Colonic mucosa (tissue), 4 donors: ENCODE measurements at regions not wholly inside any gene's neighbourhood (a gene's known extent, or its start where the extent isn't known, plus 50 kb on each side); places are given as distances from the start of the nearest gene placed in this dataset.

Experiments used
- DNase-seq: peaks from one replicate; pipeline ENCODE4 v3.0.0-alpha.2; 2020
- H3K27ac ChIP-seq: fragments of 200-600 bp; one replicate; pipeline ENCODE4 v1.8.0; 2021
- H3K27me3 ChIP-seq: fragments of 200-600 bp; one replicate; pipeline ENCODE4 v1.8.0; 2021
- H3K36me3 ChIP-seq: fragments of 200-600 bp; one replicate; pipeline ENCODE4 v1.8.0; 2021
- H3K4me1 ChIP-seq: fragments of 200-600 bp; one replicate; pipeline ENCODE4 v1.8.0; 2021; ENCODE audit warnings: mild to moderate bottlenecking
- H3K4me3 ChIP-seq: fragments of 200-600 bp; one replicate; pipeline ENCODE4 v1.8.0; 2021
- H3K9ac ChIP-seq, 2 donors: one replicate each; pipeline ENCODE4 v1.7.0; 2013; ENCODE audit warnings: control low read depth in 2 of 2, low read depth in 2 of 2, low read length in 2 of 2
- H3K9me3 ChIP-seq: fragments of 200-600 bp; one replicate; pipeline ENCODE4 v1.8.0; 2021
- CTCF ChIP-seq: fragments of 200-600 bp; IDR thresholded peaks from one replicate; pipeline ENCODE4 v1.8.0; 2022; ENCODE audit warnings: antibody characterized with exemption, mild to moderate bottlenecking
- intact Hi-C: fragments of 100-400 bp; cut with DNase I; formaldehyde crosslinking; loops from one replicate; pipeline ENCODE4 v1.14.1; 2022
- donor health status: healthy.
- donor health status: DM: no; HTN: no; CAD: no.
- donor health status: DM: no; HTN: no; CAD: no.

- no peak for TF ChIP-seq CTCF
- intact Hi-C loops = no loop called here
- H3K9me3 ChIP-seq = no peaks in the 10 kb centered on the region
- no peak overlapping the region for H3K9ac ChIP-seq
- H3K27me3 ChIP-seq = no peaks in the 10 kb centered on the region
- H3K36me3 ChIP-seq = no peaks in the 10 kb centered on the region
- no peaks in the 10 kb centered on the region for H3K4me1 ChIP-seq
- H3K4me3 ChIP-seq = no peak overlapping the region
- no peak overlapping the region for H3K27ac ChIP-seq
- DNase-seq = no peak
Measured at GRCh38 chr1:14320518-14320917, 278.0 kb upstream of the KAZN start.

GRCh38 chr1:14320986-14321385, 277.5 kb upstream of the KAZN start:
- H3K9ac ChIP-seq = no peak overlapping the region
- intact Hi-C loops = no loop called here
- H3K27ac ChIP-seq = no peak overlapping the region
- H3K36me3 ChIP-seq = no peaks in the 10 kb centered on the region
- no peak overlapping the region for H3K4me3 ChIP-seq
- no peaks in the 10 kb centered on the region for H3K4me1 ChIP-seq
- no peak for TF ChIP-seq CTCF
- no peaks in the 10 kb centered on the region for H3K9me3 ChIP-seq
- DNase-seq = no peak
- H3K27me3 ChIP-seq = no peaks in the 10 kb centered on the region

GRCh38 chr1:14321422-14321821, 277.1 kb upstream of the KAZN start:
- Histone ChIP-seq H3K9me3 (no peaks in the 10 kb centered on the region), H3K27me3 (no peaks in the 10 kb centered on the region), H3K4me1 (no peaks in the 10 kb centered on the region), H3K9ac (no peak overlapping the region), H3K27ac (no peak overlapping the region), H3K36me3 (no peaks in the 10 kb centered on the region), H3K4me3 (no peak overlapping the region)
- DNase-seq = no peak
- TF ChIP-seq CTCF = no peak
- intact Hi-C loops = no loop called here

GRCh38 chr1:14323568-14324247, 274.8 kb upstream of the KAZN start:
- Histone ChIP-seq H3K9me3 (no peaks in the 10 kb centered on the region), H3K9ac (no peak overlapping the region), H3K27ac (no peak overlapping the region), H3K27me3 (no peaks in the 10 kb centered on the region), H3K4me1 (no peaks in the 10 kb centered on the region), H3K36me3 (no peaks in the 10 kb centered on the region), H3K4me3 (no peak overlapping the region)
- intact Hi-C loops = no loop called here
- TF ChIP-seq CTCF = no peak
- no peak for DNase-seq

GRCh38 chr1:14324248-14324630, 274.2 kb upstream of the KAZN start:
- no peaks in the 10 kb centered on the region for H3K4me1 ChIP-seq
- no peak for DNase-seq
- H3K27ac ChIP-seq = no peak overlapping the region
- no peaks in the 10 kb centered on the region for H3K9me3 ChIP-seq
- H3K9ac ChIP-seq = no peak overlapping the region
- intact Hi-C loops = no loop called here
- H3K36me3 ChIP-seq = no peaks in the 10 kb centered on the region
- no peaks in the 10 kb centered on the region for H3K27me3 ChIP-seq
- H3K4me3 ChIP-seq = no peak overlapping the region
- no peak for TF ChIP-seq CTCF
